ENCODE measurements at regions not wholly inside any gene's neighbourhood (a gene's known extent, or its start where the extent isn't known, plus 50 kb on each side); places are given as distances from the start of the nearest gene placed in this dataset.

GRCh38 chr3:182390421-182390820, 402.9 kb upstream of the ATP11B start:
- TF ChIP-seq NR2F2 (IDR thresholded peaks at IDR 0.05) (no peak), REST (IDR thresholded peaks at IDR 0.05) (no peak), HNF4G (IDR thresholded peaks at IDR 0.05) (no peak), YY1 (IDR thresholded peaks at IDR 0.05) (no peak), RAD21 (IDR thresholded peaks at IDR 0.05) (no peak), TAF1 (conservative IDR thresholded peaks at IDR 0.05) (no peak), SP1 (IDR thresholded peaks at IDR 0.05) (no peak), RXRA (IDR thresholded peaks at IDR 0.05) (no peak), MAX (IDR thresholded peaks at IDR 0.05) (no peak), FOXA2 (IDR thresholded peaks at IDR 0.05) (no peak), ATF3 (IDR thresholded peaks at IDR 0.05) (no peak), HNF4A (conservative IDR thresholded peaks at IDR 0.05) (no peak), EGR1 (IDR thresholded peaks at IDR 0.05; ENCODE audit: low read depth in 2 of 2) (no peak), ZBTB33 (IDR thresholded peaks at IDR 0.05) (no peak), FOXA1 (IDR thresholded peaks at IDR 0.05) (no peak), CTCF (IDR thresholded peaks at IDR 0.05; ENCODE audit: low read depth, low read length, missing input control) (no peak)
- WGBS: 82% methylated on average over 7 of the region's 7 CpGs
- Histone ChIP-seq H3K4me3 (ENCODE audit: low read depth in 1 of 3, low read length in 3 of 3) (no peak overlapping the region), H3K27me3 (ENCODE audit: control insufficient read depth in 4 of 4, insufficient read depth in 4 of 4, low read length in 3 of 4) (no peaks in the 10 kb centered on the region), H3K36me3 (ENCODE audit: control insufficient read depth in 4 of 4, insufficient read depth in 3 of 4, low read depth in 1 of 4, low read length in 3 of 4) (no peaks in the 10 kb centered on the region), H3K27ac (ENCODE audit: low read depth in 1 of 2, low read length in 2 of 2) (no peak overlapping the region), H3K9ac (ENCODE audit: low read depth in 1 of 2, low read length in 2 of 2) (no peak overlapping the region), H3K4me1 (ENCODE audit: control insufficient read depth in 4 of 4, insufficient read depth in 4 of 4, low read length in 3 of 4) (no peaks in the 10 kb centered on the region), H3K9me3 (ENCODE audit: control insufficient read depth in 4 of 4, low read length in 3 of 4) (no peaks in the 10 kb centered on the region)
- DNase-seq (ENCODE audit: low spot score): no peak
